Type B pancreatic cell (in vitro differentiated cells): ENCODE measurements at regions not wholly inside any gene's neighbourhood (a gene's known extent, or its start where the extent isn't known, plus 50 kb on each side); places are given as distances from the start of the nearest gene placed in this dataset.

Experiments used
- DNase-seq: peaks from one replicate; pipeline ENCODE4 v3.0.0; 2021; ENCODE audit warnings: mixed read lengths; ENCODE audit not compliant: unreplicated experiment; ENCODE audit errors: extremely low spot score
- H3K27ac Mint-ChIP-seq: 2 replicates; pipeline ENCODE4 v1.8.0; 2021; ENCODE audit warnings: mild to moderate bottlenecking, mixed read lengths
- H3K27me3 Mint-ChIP-seq: 2 replicates; pipeline ENCODE4 v1.8.0; 2021; ENCODE audit warnings: mixed read lengths
- H3K36me3 Mint-ChIP-seq: 2 replicates; pipeline ENCODE4 v1.8.0; 2021; ENCODE audit warnings: mixed read lengths
- H3K4me1 Mint-ChIP-seq: one replicate; pipeline ENCODE4 v1.8.0; 2021; ENCODE audit warnings: mixed read lengths; ENCODE audit not compliant: unreplicated experiment
- H3K4me3 Mint-ChIP-seq: 2 replicates; pipeline ENCODE4 v1.8.0; 2021; ENCODE audit warnings: mild to moderate bottlenecking, mixed read lengths
- H3K9me3 Mint-ChIP-seq: 2 replicates; pipeline ENCODE4 v1.8.0; 2021; ENCODE audit warnings: mixed read lengths
- TF ChIP-seq, protein P1 (sequence below): fragments of 200-600 bp; sonication (generic); conservative IDR thresholded peaks from 2 replicates; pipeline ENCODE4 v1.5.0; 2021; ENCODE audit warnings: antibody characterized with exemption, mild to moderate bottlenecking

DNA sequence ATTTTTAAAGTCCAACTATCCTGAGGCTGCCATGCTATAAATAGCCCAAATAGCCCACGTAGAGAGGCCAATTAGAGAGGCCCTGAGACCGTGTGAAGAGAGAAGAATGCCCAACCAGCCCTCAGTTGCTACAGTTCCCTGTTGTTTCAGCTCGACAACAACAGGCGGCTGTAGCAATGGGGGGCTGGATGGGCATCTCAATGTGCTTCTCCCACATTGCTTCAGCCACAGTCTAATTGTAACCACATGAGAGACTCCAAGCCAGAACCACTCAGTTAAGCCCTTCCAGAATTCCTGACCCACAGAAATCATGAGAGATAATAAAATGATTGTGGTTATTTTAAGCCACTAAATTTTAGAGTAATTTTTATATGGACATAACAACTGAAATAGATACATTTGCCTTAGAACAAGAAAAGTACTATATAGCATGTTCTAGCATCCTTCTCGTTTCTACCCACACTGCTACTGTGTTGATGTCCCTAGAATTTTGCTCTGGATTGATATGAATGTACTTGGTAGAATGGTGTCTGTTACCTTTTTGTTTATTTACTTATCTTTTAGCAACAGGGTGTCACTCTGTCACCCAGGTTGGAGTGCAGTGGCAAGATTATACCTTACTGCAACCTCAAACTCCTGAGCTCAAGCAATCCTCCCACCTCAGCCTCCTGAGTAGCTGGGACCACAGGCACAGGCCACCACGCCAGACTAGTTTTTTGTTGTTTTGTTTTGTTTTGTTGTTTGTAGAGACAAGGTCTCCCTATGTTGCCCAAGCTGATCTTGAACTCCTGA is 436.4 kb downstream of the BCOR start:
- no peaks in the 10 kb centered on the region for H3K27me3 Mint-ChIP-seq
- TF ChIP-seq, protein P1, sequence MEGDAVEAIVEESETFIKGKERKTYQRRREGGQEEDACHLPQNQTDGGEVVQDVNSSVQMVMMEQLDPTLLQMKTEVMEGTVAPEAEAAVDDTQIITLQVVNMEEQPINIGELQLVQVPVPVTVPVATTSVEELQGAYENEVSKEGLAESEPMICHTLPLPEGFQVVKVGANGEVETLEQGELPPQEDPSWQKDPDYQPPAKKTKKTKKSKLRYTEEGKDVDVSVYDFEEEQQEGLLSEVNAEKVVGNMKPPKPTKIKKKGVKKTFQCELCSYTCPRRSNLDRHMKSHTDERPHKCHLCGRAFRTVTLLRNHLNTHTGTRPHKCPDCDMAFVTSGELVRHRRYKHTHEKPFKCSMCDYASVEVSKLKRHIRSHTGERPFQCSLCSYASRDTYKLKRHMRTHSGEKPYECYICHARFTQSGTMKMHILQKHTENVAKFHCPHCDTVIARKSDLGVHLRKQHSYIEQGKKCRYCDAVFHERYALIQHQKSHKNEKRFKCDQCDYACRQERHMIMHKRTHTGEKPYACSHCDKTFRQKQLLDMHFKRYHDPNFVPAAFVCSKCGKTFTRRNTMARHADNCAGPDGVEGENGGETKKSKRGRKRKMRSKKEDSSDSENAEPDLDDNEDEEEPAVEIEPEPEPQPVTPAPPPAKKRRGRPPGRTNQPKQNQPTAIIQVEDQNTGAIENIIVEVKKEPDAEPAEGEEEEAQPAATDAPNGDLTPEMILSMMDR: no peak
- H3K4me3 Mint-ChIP-seq: no peak overlapping the region

DNA sequence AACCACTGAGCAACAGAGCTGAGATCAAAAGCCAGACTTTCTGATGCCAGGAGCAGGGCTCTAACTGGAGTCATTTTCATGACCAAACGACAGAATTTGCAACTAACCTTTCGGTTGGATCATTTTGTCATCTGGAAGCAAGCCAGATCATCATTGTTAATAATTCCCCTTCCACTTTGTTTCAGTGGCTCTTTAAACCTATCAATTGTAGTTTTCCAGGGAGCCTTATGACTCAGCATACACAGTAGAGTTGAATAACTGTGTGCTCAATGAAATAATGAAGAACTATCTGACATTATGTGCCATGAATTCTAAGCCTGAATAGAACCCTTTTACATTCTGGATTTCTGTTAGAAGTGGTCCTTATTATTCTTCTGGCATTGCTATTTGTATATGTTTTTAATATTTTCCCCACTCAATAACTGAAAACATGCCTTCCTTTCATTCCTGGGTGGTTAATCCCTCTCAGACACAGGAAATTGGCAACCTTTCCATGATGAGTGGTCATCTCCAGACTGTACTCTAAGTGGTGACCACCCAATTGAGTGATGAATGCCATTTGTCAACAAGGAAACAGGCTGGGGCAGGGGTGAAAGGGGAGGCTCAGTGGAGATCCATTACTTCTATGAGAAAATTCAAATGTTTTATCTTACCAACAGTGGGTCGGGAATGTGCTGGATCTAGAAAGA is 431.8 kb downstream of the BCOR start:
- H3K9me3 Mint-ChIP-seq: no peaks in the 10 kb centered on the region
- H3K36me3 Mint-ChIP-seq: no peaks in the 10 kb centered on the region
- no peak overlapping the region for H3K4me3 Mint-ChIP-seq
- H3K27me3 Mint-ChIP-seq: peaks cover 4% of the 10 kb centered on the region
- DNase-seq: no peak
- peaks cover 4% of the 10 kb centered on the region for H3K4me1 Mint-ChIP-seq
- H3K27ac Mint-ChIP-seq: no peak overlapping the region
- TF ChIP-seq, protein P1: no peak

More for the DNA sequence above, 436.4 kb downstream of the BCOR start:
- H3K36me3 Mint-ChIP-seq: no peaks in the 10 kb centered on the region
- H3K27ac Mint-ChIP-seq: no peak overlapping the region
- DNase-seq: no peak
- no peaks in the 10 kb centered on the region for H3K9me3 Mint-ChIP-seq
- no peaks in the 10 kb centered on the region for H3K4me1 Mint-ChIP-seq

DNA sequence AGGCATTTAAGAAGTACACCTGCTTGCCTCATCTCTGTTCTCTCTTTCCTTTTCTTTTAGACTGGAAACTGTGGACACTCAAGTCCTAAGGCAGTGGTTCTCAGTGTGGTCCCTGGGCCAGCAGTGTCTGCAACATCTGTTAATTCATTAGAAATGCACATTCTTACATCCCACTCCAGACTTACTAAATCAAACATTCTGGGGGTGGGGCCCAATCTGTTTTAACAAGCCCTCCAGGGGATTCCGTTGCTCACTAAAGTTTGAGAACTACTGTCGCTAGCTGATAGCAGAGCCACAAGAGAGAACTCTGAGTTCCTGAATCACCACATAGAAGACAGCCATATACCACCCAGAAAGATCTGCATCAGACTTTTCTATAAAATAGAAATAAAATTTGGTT is 430.6 kb downstream of the BCOR start:
- Mint-ChIP-seq H3K27me3 (peaks cover 4% of the 10 kb centered on the region), H3K27ac (no peak overlapping the region), H3K36me3 (no peaks in the 10 kb centered on the region), H3K4me3 (no peak overlapping the region), H3K4me1 (peaks cover 4% of the 10 kb centered on the region), H3K9me3 (no peaks in the 10 kb centered on the region)
- no peak for DNase-seq
- TF ChIP-seq, protein P1: no peak

DNA sequence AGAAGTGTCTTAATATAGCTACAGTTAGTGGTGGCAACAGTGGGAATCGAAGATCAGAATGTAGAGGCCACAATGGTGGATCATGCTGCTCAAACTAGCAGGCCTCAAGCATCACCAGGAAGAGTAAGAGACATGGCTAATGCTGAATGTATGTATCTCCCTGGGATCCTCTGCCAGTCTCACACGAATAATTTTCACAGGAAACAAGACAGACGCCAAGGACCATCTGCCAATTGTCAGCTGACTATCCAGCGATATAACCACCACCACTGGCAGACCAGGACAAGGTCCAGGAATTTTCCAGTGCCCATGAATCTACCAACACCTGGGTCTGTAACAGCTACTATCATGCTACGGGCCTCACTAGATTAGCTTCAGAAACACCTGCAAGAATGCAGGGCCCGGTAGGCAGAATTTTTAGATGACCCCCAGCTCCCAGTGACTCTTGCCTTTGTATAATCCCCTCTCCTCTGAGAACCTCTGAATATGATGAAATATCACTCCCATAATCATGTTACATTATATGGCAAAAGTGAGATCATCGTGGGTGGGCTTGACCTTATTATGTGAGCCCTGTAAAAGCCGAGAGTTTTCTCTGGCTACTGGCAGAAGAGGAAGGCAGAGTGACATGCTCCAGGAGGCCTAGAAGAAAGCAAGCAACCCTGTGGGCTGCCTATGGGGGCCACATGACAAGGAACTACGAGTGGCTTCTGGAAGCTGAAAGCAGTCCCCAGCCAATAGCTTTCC is 429.8 kb downstream of the BCOR start:
- peaks cover 4% of the 10 kb centered on the region for H3K27me3 Mint-ChIP-seq
- H3K9me3 Mint-ChIP-seq: no peaks in the 10 kb centered on the region
- H3K36me3 Mint-ChIP-seq: no peaks in the 10 kb centered on the region
- peaks cover 4% of the 10 kb centered on the region for H3K4me1 Mint-ChIP-seq
- no peak overlapping the region for H3K4me3 Mint-ChIP-seq
- DNase-seq: no peak
- TF ChIP-seq, protein P1: no peak
- H3K27ac Mint-ChIP-seq: no peak overlapping the region

DNA sequence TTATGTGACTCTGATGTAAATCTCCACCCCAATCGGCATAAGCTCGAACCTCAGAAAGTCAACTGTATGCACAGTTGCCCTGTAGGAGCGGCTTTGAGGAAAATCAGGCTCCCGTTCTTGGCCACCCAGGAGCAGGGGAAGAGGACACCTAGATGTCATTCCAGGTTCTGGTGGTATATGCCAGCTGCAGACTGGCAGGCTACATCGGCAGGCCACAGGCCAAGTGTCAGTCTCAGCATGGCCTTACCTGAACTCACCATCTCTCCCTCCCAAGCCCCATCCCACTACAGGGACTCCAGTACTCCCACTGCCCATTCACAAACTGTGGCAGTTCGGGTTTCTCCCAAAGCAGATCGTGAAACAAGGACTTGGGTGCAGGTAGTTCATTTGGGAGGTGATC is 428.1 kb downstream of the BCOR start:
- Mint-ChIP-seq H3K4me1 (peaks cover 4% of the 10 kb centered on the region), H3K9me3 (no peaks in the 10 kb centered on the region), H3K27me3 (peaks cover 4% of the 10 kb centered on the region), H3K4me3 (no peak overlapping the region), H3K36me3 (no peaks in the 10 kb centered on the region), H3K27ac (no peak overlapping the region)
- DNase-seq: no peak
- TF ChIP-seq, protein P1: no peak
